ENCODE measurements at regions not wholly inside any gene's neighbourhood (a gene's known extent, or its start where the extent isn't known, plus 50 kb on each side); places are given as distances from the start of the nearest gene placed in this dataset.

DNA sequence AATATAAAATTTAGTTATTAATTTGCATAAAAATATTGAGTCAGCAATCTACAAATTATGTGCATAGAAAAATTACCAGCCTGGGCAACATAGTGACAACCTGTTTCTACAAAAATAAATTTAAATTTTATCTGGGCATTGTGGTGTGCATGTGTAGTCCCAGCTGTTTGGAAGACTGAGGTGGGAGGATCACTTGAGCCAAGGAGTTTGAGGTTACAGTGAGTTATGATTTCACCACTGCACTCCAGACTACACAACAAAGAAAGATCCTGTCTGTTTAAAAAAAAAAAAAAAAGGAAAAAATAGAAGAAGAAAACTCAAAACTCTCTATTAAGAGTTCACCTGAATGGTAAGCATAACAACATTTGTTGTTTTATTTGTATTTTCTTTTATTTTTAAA, 1048.4 kb upstream of the CDH2 start (continued):
- TF ChIP-seq KDM1A (IDR thresholded peaks at IDR 0.05; ENCODE audit: low read depth): no peak
- TF ChIP-seq, protein P1, sequence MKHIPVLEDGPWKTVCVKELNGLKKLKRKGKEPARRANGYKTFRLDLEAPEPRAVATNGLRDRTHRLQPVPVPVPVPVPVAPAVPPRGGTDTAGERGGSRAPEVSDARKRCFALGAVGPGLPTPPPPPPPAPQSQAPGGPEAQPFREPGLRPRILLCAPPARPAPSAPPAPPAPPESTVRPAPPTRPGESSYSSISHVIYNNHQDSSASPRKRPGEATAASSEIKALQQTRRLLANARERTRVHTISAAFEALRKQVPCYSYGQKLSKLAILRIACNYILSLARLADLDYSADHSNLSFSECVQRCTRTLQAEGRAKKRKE (CRISPR knock-in tag; IDR thresholded peaks at IDR 0.05; ENCODE audit: low read depth): no peak

DNA sequence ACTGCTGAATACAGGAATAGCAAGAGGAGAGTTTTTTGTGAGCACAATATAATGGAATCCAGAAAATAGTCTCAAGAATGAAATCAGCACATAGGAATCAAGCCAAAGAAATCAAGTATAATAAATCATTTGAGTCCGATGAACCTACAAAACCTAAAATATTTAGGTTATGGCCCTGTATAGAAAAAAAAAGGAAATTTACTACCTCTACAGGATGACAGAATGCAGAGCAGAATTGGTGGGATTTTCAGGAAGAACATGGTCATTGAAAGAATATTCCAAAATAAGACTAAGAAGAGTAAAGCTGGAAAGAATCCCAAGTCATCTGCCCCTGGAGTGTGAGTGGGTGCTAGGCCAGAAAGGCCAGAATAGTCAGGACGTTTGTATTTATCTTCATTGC, 1041.2 kb upstream of the CDH2 start:
- no peak for DNase-seq (ENCODE audit: low read depth in 1 of 2, low spot score in 1 of 2)
- CTCF ChIA-PET: no interaction called here
- H3K4me3 ChIP-seq: no peak overlapping the region

More for the DNA sequence above, 1041.2 kb upstream of the CDH2 start:
- Histone ChIP-seq H3K4me2 (no peak overlapping the region), H3K27ac (no peak overlapping the region), H3K9me3 (no peaks in the 10 kb centered on the region), H3K4me1 (no peaks in the 10 kb centered on the region)
- no peak for ATAC-seq
- no peak for FAIRE-seq
- POLR2A ChIA-PET: no interaction called here
- WGBS (ENCODE audit: missing lambda C conversion rate): 48% methylated on average over 2 of the region's 2 CpGs
- TF ChIP-seq, protein P2, sequence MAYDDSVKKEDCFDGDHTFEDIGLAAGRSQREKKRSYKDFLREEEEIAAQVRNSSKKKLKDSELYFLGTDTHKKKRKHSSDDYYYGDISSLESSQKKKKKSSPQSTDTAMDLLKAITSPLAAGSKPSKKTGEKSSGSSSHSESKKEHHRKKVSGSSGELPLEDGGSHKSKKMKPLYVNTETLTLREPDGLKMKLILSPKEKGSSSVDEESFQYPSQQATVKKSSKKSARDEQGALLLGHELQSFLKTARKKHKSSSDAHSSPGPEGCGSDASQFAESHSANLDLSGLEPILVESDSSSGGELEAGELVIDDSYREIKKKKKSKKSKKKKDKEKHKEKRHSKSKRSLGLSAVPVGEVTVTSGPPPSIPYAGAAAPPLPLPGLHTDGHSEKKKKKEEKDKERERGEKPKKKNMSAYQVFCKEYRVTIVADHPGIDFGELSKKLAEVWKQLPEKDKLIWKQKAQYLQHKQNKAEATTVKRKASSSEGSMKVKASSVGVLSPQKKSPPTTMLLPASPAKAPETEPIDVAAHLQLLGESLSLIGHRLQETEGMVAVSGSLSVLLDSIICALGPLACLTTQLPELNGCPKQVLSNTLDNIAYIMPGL (CRISPR knock-in tag; IDR thresholded peaks at IDR 0.05; ENCODE audit: borderline replicate concordance): no peak
- TF ChIP-seq, protein P3, sequence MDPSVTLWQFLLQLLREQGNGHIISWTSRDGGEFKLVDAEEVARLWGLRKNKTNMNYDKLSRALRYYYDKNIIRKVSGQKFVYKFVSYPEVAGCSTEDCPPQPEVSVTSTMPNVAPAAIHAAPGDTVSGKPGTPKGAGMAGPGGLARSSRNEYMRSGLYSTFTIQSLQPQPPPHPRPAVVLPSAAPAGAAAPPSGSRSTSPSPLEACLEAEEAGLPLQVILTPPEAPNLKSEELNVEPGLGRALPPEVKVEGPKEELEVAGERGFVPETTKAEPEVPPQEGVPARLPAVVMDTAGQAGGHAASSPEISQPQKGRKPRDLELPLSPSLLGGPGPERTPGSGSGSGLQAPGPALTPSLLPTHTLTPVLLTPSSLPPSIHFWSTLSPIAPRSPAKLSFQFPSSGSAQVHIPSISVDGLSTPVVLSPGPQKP (IDR thresholded peaks at IDR 0.05; ENCODE audit: low read depth, low read length): no peak
- no peak for TF ChIP-seq NFE2L2 (conservative IDR thresholded peaks at IDR 0.05; ENCODE audit: low read length)
- no peak for TF ChIP-seq GATA3 (IDR thresholded peaks at IDR 0.05; ENCODE audit: borderline replicate concordance)
- TF ChIP-seq SMC3 (IDR thresholded peaks at IDR 0.05): no peak
- TF ChIP-seq TFCP2L1 (CRISPR knock-in tag; IDR thresholded peaks at IDR 0.05): no peak
- TF ChIP-seq, protein P4, sequence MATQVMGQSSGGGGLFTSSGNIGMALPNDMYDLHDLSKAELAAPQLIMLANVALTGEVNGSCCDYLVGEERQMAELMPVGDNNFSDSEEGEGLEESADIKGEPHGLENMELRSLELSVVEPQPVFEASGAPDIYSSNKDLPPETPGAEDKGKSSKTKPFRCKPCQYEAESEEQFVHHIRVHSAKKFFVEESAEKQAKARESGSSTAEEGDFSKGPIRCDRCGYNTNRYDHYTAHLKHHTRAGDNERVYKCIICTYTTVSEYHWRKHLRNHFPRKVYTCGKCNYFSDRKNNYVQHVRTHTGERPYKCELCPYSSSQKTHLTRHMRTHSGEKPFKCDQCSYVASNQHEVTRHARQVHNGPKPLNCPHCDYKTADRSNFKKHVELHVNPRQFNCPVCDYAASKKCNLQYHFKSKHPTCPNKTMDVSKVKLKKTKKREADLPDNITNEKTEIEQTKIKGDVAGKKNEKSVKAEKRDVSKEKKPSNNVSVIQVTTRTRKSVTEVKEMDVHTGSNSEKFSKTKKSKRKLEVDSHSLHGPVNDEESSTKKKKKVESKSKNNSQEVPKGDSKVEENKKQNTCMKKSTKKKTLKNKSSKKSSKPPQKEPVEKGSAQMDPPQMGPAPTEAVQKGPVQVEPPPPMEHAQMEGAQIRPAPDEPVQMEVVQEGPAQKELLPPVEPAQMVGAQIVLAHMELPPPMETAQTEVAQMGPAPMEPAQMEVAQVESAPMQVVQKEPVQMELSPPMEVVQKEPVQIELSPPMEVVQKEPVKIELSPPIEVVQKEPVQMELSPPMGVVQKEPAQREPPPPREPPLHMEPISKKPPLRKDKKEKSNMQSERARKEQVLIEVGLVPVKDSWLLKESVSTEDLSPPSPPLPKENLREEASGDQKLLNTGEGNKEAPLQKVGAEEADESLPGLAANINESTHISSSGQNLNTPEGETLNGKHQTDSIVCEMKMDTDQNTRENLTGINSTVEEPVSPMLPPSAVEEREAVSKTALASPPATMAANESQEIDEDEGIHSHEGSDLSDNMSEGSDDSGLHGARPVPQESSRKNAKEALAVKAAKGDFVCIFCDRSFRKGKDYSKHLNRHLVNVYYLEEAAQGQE (IDR thresholded peaks at IDR 0.05): no peak
- no peak for TF ChIP-seq ZC3H11A (IDR thresholded peaks at IDR 0.05)
- TF ChIP-seq, protein P5, sequence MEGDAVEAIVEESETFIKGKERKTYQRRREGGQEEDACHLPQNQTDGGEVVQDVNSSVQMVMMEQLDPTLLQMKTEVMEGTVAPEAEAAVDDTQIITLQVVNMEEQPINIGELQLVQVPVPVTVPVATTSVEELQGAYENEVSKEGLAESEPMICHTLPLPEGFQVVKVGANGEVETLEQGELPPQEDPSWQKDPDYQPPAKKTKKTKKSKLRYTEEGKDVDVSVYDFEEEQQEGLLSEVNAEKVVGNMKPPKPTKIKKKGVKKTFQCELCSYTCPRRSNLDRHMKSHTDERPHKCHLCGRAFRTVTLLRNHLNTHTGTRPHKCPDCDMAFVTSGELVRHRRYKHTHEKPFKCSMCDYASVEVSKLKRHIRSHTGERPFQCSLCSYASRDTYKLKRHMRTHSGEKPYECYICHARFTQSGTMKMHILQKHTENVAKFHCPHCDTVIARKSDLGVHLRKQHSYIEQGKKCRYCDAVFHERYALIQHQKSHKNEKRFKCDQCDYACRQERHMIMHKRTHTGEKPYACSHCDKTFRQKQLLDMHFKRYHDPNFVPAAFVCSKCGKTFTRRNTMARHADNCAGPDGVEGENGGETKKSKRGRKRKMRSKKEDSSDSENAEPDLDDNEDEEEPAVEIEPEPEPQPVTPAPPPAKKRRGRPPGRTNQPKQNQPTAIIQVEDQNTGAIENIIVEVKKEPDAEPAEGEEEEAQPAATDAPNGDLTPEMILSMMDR (IDR thresholded peaks at IDR 0.05): no peak
- no peak for TF ChIP-seq MYC (IDR thresholded peaks at IDR 0.05; ENCODE audit: borderline replicate concordance, low read length)
